ENCODE measurements at regions not wholly inside any gene's neighbourhood (a gene's known extent, or its start where the extent isn't known, plus 50 kb on each side); places are given as distances from the start of the nearest gene placed in this dataset.

DNA sequence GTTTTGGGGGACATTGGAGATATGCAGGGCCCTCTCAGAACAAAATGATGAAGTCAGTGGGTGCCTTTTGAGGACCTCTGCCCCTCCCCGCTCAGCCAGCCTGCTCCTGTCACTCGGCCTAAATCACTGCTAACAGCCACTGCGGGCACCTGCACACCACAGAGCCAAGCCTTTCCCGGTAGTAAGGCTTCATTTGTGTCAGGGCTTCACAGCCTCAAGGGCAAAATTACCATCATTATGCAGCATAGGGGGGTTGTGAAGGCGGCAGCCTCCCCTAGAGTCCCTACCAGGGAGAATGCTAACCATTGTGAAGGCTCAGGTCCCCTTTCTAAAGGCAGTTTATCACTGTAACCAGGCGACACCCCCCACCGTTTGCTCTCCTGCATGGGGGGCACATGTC is 519.8 kb upstream of the MYT1L start:
- Histone ChIP-seq H3K27me3 (no peaks in the 10 kb centered on the region), H3K27ac (no peak overlapping the region), H3K4me1 (peaks cover 19 to 21% of the 10 kb centered on the region in 2 donors), H3K36me3 (no peaks in the 10 kb centered on the region), H3K4me3 (no peak overlapping the region), H3K9me3 (no peaks in the 10 kb centered on the region)
- DNase-seq (no peak), ATAC-seq (no peak)
- no peak for TF ChIP-seq POLR2A (IDR thresholded peaks at IDR 0.05)
- TF ChIP-seq, protein P1, sequence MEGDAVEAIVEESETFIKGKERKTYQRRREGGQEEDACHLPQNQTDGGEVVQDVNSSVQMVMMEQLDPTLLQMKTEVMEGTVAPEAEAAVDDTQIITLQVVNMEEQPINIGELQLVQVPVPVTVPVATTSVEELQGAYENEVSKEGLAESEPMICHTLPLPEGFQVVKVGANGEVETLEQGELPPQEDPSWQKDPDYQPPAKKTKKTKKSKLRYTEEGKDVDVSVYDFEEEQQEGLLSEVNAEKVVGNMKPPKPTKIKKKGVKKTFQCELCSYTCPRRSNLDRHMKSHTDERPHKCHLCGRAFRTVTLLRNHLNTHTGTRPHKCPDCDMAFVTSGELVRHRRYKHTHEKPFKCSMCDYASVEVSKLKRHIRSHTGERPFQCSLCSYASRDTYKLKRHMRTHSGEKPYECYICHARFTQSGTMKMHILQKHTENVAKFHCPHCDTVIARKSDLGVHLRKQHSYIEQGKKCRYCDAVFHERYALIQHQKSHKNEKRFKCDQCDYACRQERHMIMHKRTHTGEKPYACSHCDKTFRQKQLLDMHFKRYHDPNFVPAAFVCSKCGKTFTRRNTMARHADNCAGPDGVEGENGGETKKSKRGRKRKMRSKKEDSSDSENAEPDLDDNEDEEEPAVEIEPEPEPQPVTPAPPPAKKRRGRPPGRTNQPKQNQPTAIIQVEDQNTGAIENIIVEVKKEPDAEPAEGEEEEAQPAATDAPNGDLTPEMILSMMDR (IDR thresholded peaks at IDR 0.05 in 4 of 5, conservative IDR thresholded peaks at IDR 0.05 in 1 of 5), result no peak
- in situ Hi-C loops (cut with MboI; ENCODE audit: low sequenced_read_pairs in 4 of 4) (no loop called here), intact Hi-C loops (cut with DNase I; ENCODE audit: low total_unique reads) (no loop called here)

DNA sequence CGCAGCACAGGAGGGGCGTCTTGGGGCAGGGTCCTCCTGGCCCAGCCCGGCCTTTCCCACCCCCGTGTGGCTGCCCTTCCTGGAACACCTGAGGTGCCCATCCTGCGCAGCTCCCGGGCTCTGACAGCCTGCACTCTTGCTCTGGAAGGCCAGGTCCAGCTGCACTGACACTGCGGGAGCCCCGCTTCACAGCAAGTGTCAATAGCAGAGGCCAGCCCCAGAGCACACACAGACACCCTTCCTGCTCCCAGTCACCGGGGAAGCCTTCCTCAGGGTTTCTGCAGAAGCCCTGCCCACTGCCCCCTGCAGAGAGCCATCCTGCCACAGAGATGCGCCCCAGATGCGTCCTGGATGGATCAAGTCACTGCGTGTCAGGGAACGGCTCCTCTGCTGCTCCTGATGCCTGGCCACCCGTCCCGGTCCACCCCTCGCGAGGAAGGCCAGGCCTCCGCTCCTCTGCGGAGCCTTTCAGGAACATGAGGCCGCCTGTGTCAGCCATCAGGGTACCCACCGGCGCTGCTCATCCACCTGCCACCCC is 519.2 kb upstream of the MYT1L start:
- no peak overlapping the region for H3K27ac ChIP-seq
- ATAC-seq (no peak), DNase-seq (no peak)
- no peaks in the 10 kb centered on the region for H3K36me3 ChIP-seq
- TF ChIP-seq POLR2A (IDR thresholded peaks at IDR 0.05), result no peak
- TF ChIP-seq, protein P1 (IDR thresholded peaks at IDR 0.05 in 4 of 5, conservative IDR thresholded peaks at IDR 0.05 in 1 of 5), result no peak
- H3K27me3 ChIP-seq, result no peaks in the 10 kb centered on the region
- in situ Hi-C loops (cut with MboI; ENCODE audit: low sequenced_read_pairs in 4 of 4) (no loop called here), intact Hi-C loops (cut with DNase I; ENCODE audit: low total_unique reads) (no loop called here)
- H3K4me1 ChIP-seq, result peaks cover 20 to 21% of the 10 kb centered on the region in 2 donors
- H3K9me3 ChIP-seq, result no peaks in the 10 kb centered on the region
- H3K4me3 ChIP-seq, result no peak overlapping the region

DNA sequence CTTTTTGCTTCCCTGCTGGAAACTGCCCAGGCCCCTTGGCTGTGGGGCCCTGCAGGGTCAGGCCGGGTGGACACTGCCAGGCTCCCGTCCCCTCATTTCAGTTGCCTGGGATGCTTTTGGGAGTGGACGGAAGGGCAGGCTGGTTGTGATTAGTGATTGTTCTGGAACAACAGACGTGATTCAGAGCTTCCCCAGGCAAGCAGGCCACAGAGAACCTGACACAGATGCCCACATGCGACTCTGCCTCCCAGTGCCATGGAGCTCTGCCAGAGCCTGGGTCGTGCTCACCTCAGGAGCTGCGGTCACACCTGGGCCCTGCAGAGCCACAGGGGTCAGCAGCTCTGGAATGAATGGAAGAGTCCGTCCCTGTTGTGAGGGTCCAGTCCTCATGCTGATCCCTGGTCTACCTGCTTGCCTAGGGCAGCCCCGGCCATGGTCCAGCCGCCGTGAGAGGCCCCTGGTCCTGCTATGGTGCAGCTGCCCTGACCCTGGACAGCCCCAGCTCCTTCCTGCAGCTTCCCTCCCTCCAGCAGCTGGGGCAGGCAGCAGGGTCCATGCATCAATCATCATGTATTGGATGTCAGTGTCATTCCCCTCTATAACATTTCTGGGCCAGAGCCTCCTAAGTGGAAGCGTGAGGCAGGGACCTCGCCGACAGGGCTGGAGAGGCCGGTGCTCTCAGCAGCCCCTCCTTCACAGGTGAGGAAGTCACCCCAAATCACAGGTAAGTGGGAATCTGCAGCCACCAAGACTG is 518.6 kb upstream of the MYT1L start:
- intact Hi-C loops (cut with DNase I; ENCODE audit: low total_unique reads), result loop anchor here (5.0 to 10.0 kb wide), 2 partner anchors 187 to 625 kb away; no protein-coding TSS in a partner anchor
- no peak overlapping the region for H3K4me3 ChIP-seq
- in situ Hi-C loops (cut with MboI; ENCODE audit: low sequenced_read_pairs in 4 of 4), result no loop called here
- H3K27ac ChIP-seq, result no peak overlapping the region
- TF ChIP-seq, protein P1 (IDR thresholded peaks at IDR 0.05 in 4 of 5, conservative IDR thresholded peaks at IDR 0.05 in 1 of 5), result no peak
- TF ChIP-seq POLR2A (IDR thresholded peaks at IDR 0.05), result no peak
- ATAC-seq (no peak), DNase-seq (no peak)
- H3K9me3 ChIP-seq, result no peaks in the 10 kb centered on the region
- no peaks in the 10 kb centered on the region for H3K27me3 ChIP-seq
- H3K4me1 ChIP-seq, result peaks cover 20 to 21% of the 10 kb centered on the region in 2 donors
- H3K36me3 ChIP-seq, result no peaks in the 10 kb centered on the region

DNA sequence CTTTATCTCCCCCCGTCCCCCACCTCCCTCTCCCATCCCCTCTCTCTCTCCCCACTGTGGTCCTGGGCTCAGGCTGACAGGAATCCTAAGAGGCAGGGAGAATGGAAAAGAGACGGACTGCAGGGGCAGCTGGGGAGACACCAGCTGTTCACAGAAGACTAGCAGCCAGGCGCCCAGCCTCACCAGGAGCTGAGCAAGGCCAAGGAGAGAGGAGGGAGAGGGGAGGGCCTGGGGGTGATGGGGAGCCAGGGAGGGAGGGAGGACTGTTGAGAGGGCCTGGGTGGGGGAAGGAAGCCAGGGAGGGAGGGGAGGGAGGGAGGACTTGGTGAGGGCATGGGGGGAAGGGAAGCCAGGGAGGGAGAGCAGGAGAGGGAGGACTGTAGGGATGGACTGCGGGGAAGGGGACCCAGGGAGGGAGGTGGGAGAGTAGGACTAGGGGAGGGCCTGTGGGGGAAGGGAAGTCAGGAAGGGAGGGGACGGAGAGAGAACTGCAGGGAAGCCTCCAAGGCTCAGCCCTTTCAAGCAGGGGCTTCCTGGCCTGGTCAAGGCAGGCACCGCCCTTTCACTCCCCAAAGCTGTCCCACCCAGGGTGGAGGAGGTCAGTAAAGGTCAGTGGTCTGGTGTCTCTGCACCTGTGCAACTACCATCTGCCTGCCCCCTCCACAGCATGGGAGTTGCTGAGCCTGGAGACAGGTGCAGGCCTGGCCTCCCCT is 517.7 kb upstream of the MYT1L start:
- TF ChIP-seq POLR2A (IDR thresholded peaks at IDR 0.05), result no peak
- TF ChIP-seq, protein P1 (IDR thresholded peaks at IDR 0.05 in 4 of 5, conservative IDR thresholded peaks at IDR 0.05 in 1 of 5), result no peak
- Histone ChIP-seq H3K9me3 (no peaks in the 10 kb centered on the region), H3K27ac (no peak overlapping the region), H3K36me3 (no peaks in the 10 kb centered on the region), H3K4me3 (no peak overlapping the region), H3K4me1 (peaks cover 20 to 21% of the 10 kb centered on the region in 2 donors), H3K27me3 (no peaks in the 10 kb centered on the region)
- no peak for DNase-seq
- in situ Hi-C loops (cut with MboI; ENCODE audit: low sequenced_read_pairs in 4 of 4) (no loop called here), intact Hi-C loops (cut with DNase I; ENCODE audit: low total_unique reads) (loop anchor here (5.0 to 10.0 kb wide), 2 partner anchors 186 to 626 kb away; no protein-coding TSS in a partner anchor)
- ATAC-seq, result no peak

Measured in gastrocnemius medialis (tissue), 4 donors.